ENCODE measurements at regions not wholly inside any gene's neighbourhood (a gene's known extent, or its start where the extent isn't known, plus 50 kb on each side); places are given as distances from the start of the nearest gene placed in this dataset.

DNA sequence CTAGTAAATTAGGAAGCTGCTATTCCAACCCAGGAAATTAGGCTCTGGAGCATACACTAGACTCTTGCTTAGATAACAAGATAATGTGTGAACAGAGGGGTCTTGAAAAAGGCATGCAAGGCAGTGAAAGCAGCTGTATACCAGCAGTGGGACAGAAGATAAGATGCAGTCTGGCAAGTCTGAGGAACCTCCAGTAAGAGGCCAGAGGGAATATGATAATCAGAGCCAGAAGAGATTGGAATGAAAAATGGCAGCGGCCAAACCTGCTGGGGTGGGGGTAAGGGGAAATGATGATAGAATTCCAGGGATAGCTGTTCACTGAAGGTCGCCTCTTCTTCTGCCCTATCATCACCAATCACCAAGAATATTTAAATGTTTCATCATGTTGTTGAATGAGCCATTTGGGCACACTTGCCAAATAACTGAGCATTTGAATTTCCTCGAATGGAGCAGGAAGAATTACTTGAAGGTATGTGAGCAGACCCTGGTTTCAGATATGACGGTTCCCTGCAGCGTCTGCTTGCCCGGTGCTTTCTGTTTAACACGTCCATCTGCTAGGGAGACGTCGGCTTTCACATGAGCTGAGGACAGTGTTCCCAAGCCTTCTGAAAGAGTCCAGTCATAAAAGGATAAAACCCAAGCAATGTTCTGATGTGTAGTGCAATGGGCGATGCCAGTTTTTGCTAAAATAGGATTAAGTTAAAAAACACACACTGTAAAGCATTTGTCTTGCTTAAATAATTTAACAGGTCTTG, 173.3 kb downstream of the RWDD3 start:
- ATAC-seq, result no peak
- Histone ChIP-seq H3K4me3 (no peak overlapping the region), H3K27ac (ENCODE audit: extremely low read depth, low read depth, low read length) (no peak overlapping the region), H3K4me1 (replicated peaks in 1 of 2; ENCODE audit: control insufficient read depth in 2 of 2, insufficient read depth in 2 of 2, low read length in 2 of 2) (no peaks in the 10 kb centered on the region; a peak in 1 of 5 replicates), H3K79me2 (ENCODE audit: control insufficient read depth, insufficient read depth, low read length) (no peaks in the 10 kb centered on the region), H3K4me2 (ENCODE audit: insufficient read depth, low read length) (no peak overlapping the region), H3K9ac (ENCODE audit: insufficient read depth in 1 of 2, low read depth in 2 of 2, low read length in 2 of 2) (no peak overlapping the region), H2AFZ (ENCODE audit: low read depth, low read length) (no peak overlapping the region), H3K9me1 (ENCODE audit: control insufficient read depth, insufficient read depth, low read length) (no peaks in the 10 kb centered on the region), H3K9me3 (replicated peaks; ENCODE audit: control insufficient read depth, insufficient read depth, low read depth, low read length) (no peaks in the 10 kb centered on the region), H4K20me1 (replicated peaks; ENCODE audit: control insufficient read depth, insufficient read depth, low read length) (no peaks in the 10 kb centered on the region), H3K27me3 (ENCODE audit: control insufficient read depth in 2 of 2, insufficient read depth in 2 of 2, low read length in 2 of 2) (no peaks in the 10 kb centered on the region), H3K36me3 (ENCODE audit: control insufficient read depth, insufficient read depth, low read length) (no peaks in the 10 kb centered on the region)
- DNase-seq (ENCODE audit: extremely low read depth in 1 of 4, low spot score in 3 of 4), result no peak
- ChIA-PET POLR2A (no interaction called here), CTCF (ENCODE audit: low intra/inter-chr PET ratio) (no interaction called here)
- TF ChIP-seq, protein P1, sequence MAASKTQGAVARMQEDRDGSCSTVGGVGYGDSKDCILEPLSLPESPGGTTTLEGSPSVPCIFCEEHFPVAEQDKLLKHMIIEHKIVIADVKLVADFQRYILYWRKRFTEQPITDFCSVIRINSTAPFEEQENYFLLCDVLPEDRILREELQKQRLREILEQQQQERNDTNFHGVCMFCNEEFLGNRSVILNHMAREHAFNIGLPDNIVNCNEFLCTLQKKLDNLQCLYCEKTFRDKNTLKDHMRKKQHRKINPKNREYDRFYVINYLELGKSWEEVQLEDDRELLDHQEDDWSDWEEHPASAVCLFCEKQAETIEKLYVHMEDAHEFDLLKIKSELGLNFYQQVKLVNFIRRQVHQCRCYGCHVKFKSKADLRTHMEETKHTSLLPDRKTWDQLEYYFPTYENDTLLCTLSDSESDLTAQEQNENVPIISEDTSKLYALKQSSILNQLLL (CRISPR knock-in tag; IDR thresholded peaks at IDR 0.05; ENCODE audit: borderline replicate concordance), result no peak
- TF ChIP-seq ATF1 (CRISPR knock-in tag; IDR thresholded peaks at IDR 0.05) (no peak), ATF1 (tag; IDR thresholded peaks at IDR 0.05) (no peak)
- in situ Hi-C loops (cut with MboI), result no loop called here
- intact Hi-C loops (cut with micrococcal nuclease), result no loop called here
- no peak for FAIRE-seq
- WGBS (ENCODE audit: insufficient coverage, low coverage, missing lambda C conversion rate), result 0% methylated on average over 10 of the region's 10 CpGs
- BruUV-seq (replicated peaks), result no TSS peak

DNA sequence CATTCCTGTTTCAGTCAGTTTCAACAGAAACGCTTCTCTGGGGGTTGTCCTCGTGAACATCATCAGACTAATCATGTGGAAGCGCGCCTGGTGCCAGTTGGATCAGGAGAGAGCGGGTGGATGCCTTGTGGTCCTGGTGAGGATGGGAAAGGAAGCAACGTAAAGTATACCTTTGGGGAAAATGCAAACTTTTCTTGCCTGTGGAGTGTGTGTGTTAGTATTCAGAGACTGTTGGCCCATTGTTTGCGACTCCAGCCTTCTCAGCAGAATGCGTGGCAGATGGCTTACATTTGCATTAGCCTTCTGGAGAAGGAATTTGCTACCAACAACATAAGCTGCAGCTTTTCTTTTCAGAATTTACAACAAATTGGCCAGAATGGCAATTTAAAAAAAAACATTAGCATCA, 173.9 kb downstream of the RWDD3 start:
- Histone ChIP-seq H3K9me1 (ENCODE audit: control insufficient read depth, insufficient read depth, low read length) (no peaks in the 10 kb centered on the region), H3K4me1 (replicated peaks in 1 of 2; ENCODE audit: control insufficient read depth in 2 of 2, insufficient read depth in 2 of 2, low read length in 2 of 2) (no peaks in the 10 kb centered on the region; a peak in 1 of 5 replicates), H4K20me1 (replicated peaks; ENCODE audit: control insufficient read depth, insufficient read depth, low read length) (no peaks in the 10 kb centered on the region), H3K4me3 (no peak overlapping the region), H3K27me3 (ENCODE audit: control insufficient read depth in 2 of 2, insufficient read depth in 2 of 2, low read length in 2 of 2) (no peaks in the 10 kb centered on the region), H3K27ac (ENCODE audit: extremely low read depth, low read depth, low read length) (no peak overlapping the region), H3K79me2 (ENCODE audit: control insufficient read depth, insufficient read depth, low read length) (no peaks in the 10 kb centered on the region), H3K36me3 (ENCODE audit: control insufficient read depth, insufficient read depth, low read length) (no peaks in the 10 kb centered on the region), H3K4me2 (ENCODE audit: insufficient read depth, low read length) (no peak overlapping the region), H2AFZ (ENCODE audit: low read depth, low read length) (no peak overlapping the region), H3K9ac (ENCODE audit: insufficient read depth in 1 of 2, low read depth in 2 of 2, low read length in 2 of 2) (no peak overlapping the region), H3K9me3 (replicated peaks; ENCODE audit: control insufficient read depth, insufficient read depth, low read depth, low read length) (no peaks in the 10 kb centered on the region)
- ChIA-PET CTCF (ENCODE audit: low intra/inter-chr PET ratio) (no interaction called here), POLR2A (no interaction called here)
- no TSS peak for BruUV-seq (replicated peaks)
- in situ Hi-C loops (cut with MboI) (no loop called here), intact Hi-C loops (cut with micrococcal nuclease) (no loop called here)
- TF ChIP-seq, protein P2, sequence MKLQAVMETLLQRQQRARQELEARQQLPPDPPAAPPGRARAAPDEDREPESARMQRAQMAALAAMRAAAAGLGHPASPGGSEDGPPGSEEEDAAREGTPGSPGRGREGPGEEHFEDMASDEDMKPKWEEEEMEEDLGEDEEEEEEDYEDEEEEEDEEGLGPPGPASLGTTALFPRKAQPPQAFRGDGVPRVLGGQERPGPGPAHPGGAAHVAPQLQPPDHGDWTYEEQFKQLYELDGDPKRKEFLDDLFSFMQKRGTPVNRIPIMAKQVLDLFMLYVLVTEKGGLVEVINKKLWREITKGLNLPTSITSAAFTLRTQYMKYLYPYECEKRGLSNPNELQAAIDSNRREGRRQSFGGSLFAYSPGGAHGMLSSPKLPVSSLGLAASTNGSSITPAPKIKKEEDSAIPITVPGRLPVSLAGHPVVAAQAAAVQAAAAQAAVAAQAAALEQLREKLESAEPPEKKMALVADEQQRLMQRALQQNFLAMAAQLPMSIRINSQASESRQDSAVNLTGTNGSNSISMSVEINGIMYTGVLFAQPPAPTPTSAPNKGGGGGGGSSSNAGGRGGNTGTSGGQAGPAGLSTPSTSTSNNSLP (IDR thresholded peaks at IDR 0.05; ENCODE audit: borderline replicate concordance, low read depth, low read length), result no peak
- no peak for TF ChIP-seq ZNF174 (CRISPR knock-in tag; IDR thresholded peaks at IDR 0.05)
- TF ChIP-seq PREB (CRISPR knock-in tag; IDR thresholded peaks at IDR 0.05), result no peak
- DNase-seq (ENCODE audit: extremely low read depth in 1 of 4, low spot score in 3 of 4) (no peak), ATAC-seq (no peak), FAIRE-seq (no peak)
- WGBS (ENCODE audit: insufficient coverage, low coverage, missing lambda C conversion rate), result under 1% methylated on average over 8 of the region's 8 CpGs
